ENCODE measurements at regions not wholly inside any gene's neighbourhood (a gene's known extent, or its start where the extent isn't known, plus 50 kb on each side); places are given as distances from the start of the nearest gene placed in this dataset.

GRCh38 chr7:97373736-97374135 is 256.2 kb downstream of the SDHAF3 start:
- Histone ChIP-seq H3K4me3 (no peak overlapping the region), H3K27me3 (no peaks in the 10 kb centered on the region), H3K9me3 (ENCODE audit: low read depth) (no peaks in the 10 kb centered on the region), H3K36me3 (no peaks in the 10 kb centered on the region), H3K27ac (no peak overlapping the region), H3K4me1 (ENCODE audit: low read depth) (no peaks in the 10 kb centered on the region)
- no peak for TF ChIP-seq CTCF (IDR thresholded peaks at IDR 0.05; ENCODE audit: low read depth, low read length)
- DNase-seq (ENCODE audit: low read depth in 1 of 2, low spot score in 1 of 2) = no peak

- Histone ChIP-seq H3K27ac (no peak overlapping the region), H3K4me1 (ENCODE audit: low read depth) (no peaks in the 10 kb centered on the region), H3K4me3 (no peak overlapping the region), H3K9me3 (ENCODE audit: low read depth) (no peaks in the 10 kb centered on the region), H3K27me3 (no peaks in the 10 kb centered on the region), H3K36me3 (no peaks in the 10 kb centered on the region)
- no peak for TF ChIP-seq CTCF (IDR thresholded peaks at IDR 0.05; ENCODE audit: low read depth, low read length)
- DNase-seq (ENCODE audit: low read depth in 1 of 2, low spot score in 1 of 2) = no peak
Observed at GRCh38 chr7:97377713-97378112, 260.2 kb downstream of the SDHAF3 start.

- Histone ChIP-seq H3K9me3 (ENCODE audit: low read depth) (no peaks in the 10 kb centered on the region), H3K4me1 (ENCODE audit: low read depth) (no peaks in the 10 kb centered on the region), H3K27ac (no peak overlapping the region), H3K36me3 (no peaks in the 10 kb centered on the region), H3K4me3 (no peak overlapping the region), H3K27me3 (no peaks in the 10 kb centered on the region)
- no peak for DNase-seq (ENCODE audit: low read depth in 1 of 2, low spot score in 1 of 2)
- TF ChIP-seq CTCF (IDR thresholded peaks at IDR 0.05; ENCODE audit: low read depth, low read length) = no peak
Observed at GRCh38 chr7:97381815-97382554, 264.5 kb downstream of the SDHAF3 start.

GRCh38 chr7:97390052-97390451 is 272.6 kb downstream of the SDHAF3 start:
- no peak overlapping the region for H3K4me3 ChIP-seq
- H3K4me1 ChIP-seq (ENCODE audit: low read depth) = no peaks in the 10 kb centered on the region
- no peak for TF ChIP-seq CTCF (IDR thresholded peaks at IDR 0.05; ENCODE audit: low read depth, low read length)
- no peaks in the 10 kb centered on the region for H3K27me3 ChIP-seq
- DNase-seq (ENCODE audit: low read depth in 1 of 2, low spot score in 1 of 2) = no peak
- H3K36me3 ChIP-seq = no peaks in the 10 kb centered on the region
- no peaks in the 10 kb centered on the region for H3K9me3 ChIP-seq (ENCODE audit: low read depth)
- no peak overlapping the region for H3K27ac ChIP-seq

- no peak for TF ChIP-seq CTCF (IDR thresholded peaks at IDR 0.05; ENCODE audit: low read depth, low read length)
- H3K4me3 ChIP-seq = no peak overlapping the region
Observed at GRCh38 chr7:97390915-97391593, 273.6 kb downstream of the SDHAF3 start.

More at GRCh38 chr7:97390915-97391593, 273.6 kb downstream of the SDHAF3 start:
- H3K9me3 ChIP-seq (ENCODE audit: low read depth) = no peaks in the 10 kb centered on the region
- no peaks in the 10 kb centered on the region for H3K27me3 ChIP-seq
- no peak overlapping the region for H3K27ac ChIP-seq
- DNase-seq (ENCODE audit: low read depth in 1 of 2, low spot score in 1 of 2) = no peak
- no peaks in the 10 kb centered on the region for H3K4me1 ChIP-seq (ENCODE audit: low read depth)
- no peaks in the 10 kb centered on the region for H3K36me3 ChIP-seq
